ENCODE measurements at regions not wholly inside any gene's neighbourhood (a gene's known extent, or its start where the extent isn't known, plus 50 kb on each side); places are given as distances from the start of the nearest gene placed in this dataset.

DNA sequence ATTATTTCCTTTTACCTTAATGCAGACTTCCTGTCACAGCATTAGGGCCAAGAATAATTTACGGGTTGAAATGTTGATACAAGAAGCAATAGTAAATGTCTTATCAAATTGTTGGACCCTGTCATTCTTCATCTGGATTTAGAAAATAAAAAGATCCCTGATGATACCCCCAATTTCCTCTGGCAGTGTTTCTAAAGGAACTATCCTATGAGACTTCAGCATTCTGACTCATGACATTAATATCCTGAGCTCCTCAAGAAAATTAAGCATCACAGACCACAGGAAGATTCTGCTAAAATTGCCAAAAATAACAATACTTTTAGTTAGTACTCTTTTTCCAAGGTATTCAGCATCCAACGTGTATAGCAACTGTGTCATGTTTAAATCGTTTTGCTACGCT is 490.5 kb upstream of the ANKRD30A start:
- no peak for DNase-seq (ENCODE audit: low spot score)

GRCh38 chr10:36630267-36630666 is 495.1 kb upstream of the ANKRD30A start:
- no peak for DNase-seq (ENCODE audit: low spot score)

DNA sequence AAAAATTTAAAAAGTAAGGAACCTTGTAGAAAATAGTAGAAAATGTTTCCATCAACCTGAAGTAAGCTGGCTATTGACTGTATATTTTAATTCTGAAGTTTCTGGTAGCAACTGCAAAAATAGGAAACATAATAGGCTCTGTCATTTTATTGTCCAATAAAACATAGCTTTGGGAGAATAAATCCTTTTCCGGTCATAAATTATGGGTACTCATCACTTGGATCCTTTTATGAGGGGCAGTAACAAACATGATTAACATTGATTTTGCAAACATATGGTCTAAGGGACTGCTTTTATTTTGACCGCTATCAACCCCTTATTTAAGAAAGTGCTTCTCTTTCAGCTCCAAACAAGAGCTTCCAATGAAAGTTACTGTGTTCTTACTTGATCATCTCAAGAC is 495.9 kb upstream of the ANKRD30A start:
- no peak for DNase-seq (ENCODE audit: low spot score)

DNA sequence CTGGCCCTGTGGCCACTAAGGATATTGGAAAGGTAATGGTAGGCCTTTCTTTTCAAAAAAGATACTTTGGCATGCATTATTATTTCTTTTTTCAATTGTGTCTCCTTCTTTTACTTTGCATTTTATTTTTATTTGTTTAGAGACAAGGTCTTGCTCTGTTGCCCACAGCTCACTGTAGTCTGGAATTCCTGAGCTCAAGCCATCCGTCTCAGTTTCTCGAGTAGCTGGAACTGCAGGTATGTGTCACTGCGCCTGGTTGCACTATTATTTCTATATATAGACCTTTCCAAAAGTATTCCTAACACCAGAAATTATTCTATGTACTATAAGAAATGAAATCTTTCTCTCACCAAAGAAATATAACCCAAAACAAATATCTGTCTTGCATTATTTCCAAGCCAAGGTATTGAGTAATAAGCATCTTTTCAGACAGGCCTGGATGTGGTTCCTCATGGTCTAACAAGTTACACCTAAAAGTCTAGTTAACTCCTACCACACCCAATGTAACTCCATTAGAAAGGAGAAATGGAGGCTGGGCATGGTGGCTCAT is 500.8 kb upstream of the ANKRD30A start:
- no peak for DNase-seq (ENCODE audit: low spot score)

GRCh38 chr10:36621346-36621745 is 504.1 kb upstream of the ANKRD30A start:
- no peak for DNase-seq (ENCODE audit: low spot score)

GRCh38 chr10:36612436-36612835 is 513.0 kb upstream of the ANKRD30A start:
- no peak for DNase-seq (ENCODE audit: low spot score)

- no peak for DNase-seq (ENCODE audit: low spot score)
Measured at GRCh38 chr10:36608866-36609265, 516.5 kb upstream of the ANKRD30A start.

DNA sequence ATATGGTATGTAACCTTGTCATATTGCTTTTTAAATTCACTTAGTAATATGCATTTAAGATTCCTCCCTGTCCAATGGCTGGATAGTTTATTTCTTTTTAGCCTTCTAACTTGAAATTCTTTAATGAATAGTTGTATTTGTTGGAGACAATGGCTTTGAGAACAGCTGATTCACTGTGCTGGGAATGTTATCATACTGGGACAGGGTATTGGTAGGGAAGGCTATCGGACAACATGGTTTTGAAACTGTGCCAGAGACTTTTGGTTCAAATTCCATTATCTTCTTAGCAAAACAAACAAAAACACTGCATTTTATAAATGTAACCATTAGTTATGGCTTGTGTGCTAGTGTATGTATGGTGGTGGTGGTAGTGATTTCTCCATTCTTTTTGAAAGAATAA is 517.1 kb upstream of the ANKRD30A start:
- no peak for DNase-seq (ENCODE audit: low spot score)

DNA sequence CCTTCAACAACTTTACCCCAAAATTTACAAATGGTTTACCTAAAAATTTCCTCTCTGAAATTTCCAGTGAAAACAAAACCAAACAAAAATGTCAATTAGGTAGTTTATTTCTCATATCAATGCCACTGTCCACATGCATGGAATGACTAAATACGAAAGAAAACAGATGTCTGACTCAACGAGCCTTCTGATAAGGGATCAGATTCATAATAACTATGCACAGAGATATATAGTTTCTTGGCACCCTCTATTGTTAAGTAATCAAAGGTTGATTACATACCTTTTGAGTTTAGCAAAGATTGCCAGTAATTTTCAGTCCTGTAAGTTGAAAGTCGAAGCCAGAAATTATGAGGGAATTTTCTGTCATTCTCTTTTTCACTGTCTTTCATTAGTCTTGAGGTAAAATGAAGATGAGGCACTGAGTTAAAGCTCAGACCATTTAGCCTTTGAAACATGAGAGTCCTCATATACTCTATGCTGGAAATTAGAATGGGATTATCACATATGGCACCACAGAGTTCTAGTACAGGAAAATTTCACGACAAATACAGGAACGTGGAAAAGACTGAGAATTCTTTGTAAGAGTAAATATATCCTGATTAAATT is 519.1 kb upstream of the ANKRD30A start:
- DNase-seq (ENCODE audit: low spot score): no peak

GRCh38 chr10:36604316-36604715 is 521.1 kb upstream of the ANKRD30A start:
- DNase-seq (ENCODE audit: low spot score): no peak

DNA sequence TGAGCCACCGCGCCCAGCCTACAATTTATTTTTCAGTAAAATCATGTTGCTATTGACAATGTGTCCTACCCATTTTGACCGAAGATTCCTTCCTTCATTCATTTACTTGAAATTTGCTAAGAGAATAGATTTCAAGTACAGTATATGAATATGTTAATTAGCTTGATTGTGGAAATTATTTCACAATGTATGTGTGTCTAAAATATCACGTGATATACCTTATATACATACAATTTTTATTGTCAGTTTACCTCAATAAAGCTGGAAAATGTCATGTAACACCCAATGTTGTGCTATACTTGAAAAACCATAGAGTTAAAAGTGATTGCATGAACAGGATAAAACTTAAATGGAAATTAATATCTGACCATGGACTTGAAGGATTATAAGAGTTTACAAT is 521.7 kb upstream of the ANKRD30A start:
- no peak for DNase-seq (ENCODE audit: low spot score)

DNA sequence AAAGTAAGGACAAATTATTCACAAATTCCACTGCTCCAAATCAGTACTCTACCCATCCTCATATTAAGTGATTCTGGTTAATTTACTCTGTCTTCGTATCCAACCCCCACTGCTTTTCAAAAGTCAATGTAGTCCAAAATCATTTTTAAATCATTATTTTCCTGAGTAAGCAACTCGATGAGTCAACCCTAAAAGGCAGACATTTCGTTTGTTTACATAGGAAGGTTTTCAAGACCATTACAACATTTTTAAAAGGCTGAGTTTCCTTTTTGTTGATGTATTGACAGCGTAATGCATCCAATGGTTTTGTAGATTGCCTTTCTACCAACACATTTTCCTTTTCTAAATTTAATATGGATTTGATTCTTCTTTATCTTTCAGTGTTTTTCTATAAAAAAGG is 523.0 kb upstream of the ANKRD30A start:
- DNase-seq (ENCODE audit: low spot score): no peak

DNA sequence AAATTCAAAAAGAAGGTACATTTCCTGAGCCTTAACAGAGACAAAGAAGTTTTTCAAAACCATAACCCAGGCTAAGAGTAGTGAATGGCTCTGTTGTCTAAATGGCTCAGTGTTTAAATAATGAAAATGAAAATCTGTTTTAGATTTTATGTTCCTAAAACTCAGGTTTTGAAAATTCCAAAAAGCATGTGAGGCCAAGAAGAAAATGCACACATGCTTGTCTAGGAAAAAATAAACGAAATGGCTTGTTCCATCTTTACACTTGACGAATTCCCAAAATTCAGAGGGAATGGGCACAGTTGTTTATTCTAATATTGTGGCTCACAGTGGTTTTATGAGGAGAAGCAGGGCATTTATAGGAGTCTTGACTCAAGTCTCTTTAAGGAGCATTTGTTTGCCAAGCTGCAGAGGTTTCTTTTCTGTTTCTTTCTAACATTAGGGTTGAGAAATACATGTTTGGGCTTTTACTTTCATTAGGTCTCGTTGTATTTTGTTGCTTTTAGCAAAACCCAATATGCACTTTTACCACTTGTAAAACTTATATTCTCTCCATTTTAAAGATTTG is 527.6 kb upstream of the ANKRD30A start:
- no peak for DNase-seq (ENCODE audit: low spot score)

DNA sequence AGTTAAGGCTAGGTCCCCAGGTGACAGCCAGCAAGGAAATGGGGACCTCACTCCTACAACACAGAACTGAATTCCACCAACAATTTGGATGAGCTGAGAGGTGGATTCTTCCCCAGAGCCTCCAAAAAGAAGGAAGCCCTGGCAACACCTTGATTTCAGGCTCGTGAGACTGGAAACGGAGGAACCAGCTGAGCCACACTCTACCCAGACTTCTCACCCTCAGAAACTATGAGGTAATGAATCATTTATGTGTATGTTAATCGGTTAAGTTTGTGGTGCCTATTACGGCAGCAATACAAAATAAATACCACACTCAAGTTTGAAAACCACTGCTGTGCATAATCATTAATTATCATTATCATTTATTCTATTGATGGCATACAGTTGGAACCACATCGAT is 532.4 kb upstream of the ANKRD30A start:
- DNase-seq (ENCODE audit: low spot score): no peak

DNA sequence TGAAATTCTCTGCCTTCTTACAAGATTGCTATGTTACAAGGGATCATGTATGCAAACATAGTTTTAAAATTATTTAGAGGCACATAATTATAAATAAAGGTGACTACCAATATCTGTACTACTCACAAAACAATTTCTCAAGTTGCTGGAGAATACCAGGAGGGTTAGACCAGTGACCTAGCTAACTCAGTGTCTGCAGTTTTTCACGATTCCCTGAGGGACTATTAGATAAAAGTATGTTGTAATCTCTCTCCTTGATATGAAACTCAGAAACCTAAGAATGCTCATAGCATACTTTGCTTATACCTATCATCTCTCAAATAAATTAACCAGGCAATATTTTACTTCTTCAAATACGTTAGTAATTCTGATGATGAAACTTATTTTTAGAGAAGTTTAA is 534.0 kb upstream of the ANKRD30A start:
- no peak for DNase-seq (ENCODE audit: low spot score)

DNA sequence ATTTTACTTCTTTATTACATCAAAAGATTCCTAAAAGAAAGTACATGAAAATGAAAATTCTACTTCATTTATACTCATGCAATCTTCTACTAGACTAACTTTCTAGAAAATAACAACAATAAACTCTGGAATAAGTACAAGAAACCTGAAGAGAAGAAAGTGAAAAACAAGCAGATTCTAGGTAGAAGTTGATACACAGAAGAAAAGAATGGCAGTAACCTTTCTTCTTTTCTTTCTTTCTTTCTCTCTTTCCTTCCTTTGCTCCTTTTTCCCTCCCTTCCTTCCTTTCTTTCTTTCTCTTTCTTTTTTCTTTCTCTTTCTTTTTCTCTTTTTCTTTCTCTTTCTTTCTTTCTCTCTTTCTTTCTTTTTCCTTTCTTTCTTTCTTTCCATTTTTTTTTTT is 541.7 kb upstream of the ANKRD30A start:
- DNase-seq (ENCODE audit: low spot score): no peak

- no peak for DNase-seq (ENCODE audit: low spot score)
Measured at GRCh38 chr10:36581237-36581636, 544.2 kb upstream of the ANKRD30A start.

GRCh38 chr10:36578306-36578705 is 547.1 kb upstream of the ANKRD30A start:
- DNase-seq (ENCODE audit: low spot score): no peak

- no peak for DNase-seq (ENCODE audit: low spot score)
Measured at GRCh38 chr10:36577126-36577525, 548.3 kb upstream of the ANKRD30A start.

- DNase-seq (ENCODE audit: low spot score): no peak
Measured at GRCh38 chr10:36574207-36574606, 551.2 kb upstream of the ANKRD30A start.

GRCh38 chr10:36573246-36573645 is 552.2 kb upstream of the ANKRD30A start:
- DNase-seq (ENCODE audit: low spot score): no peak

DNA sequence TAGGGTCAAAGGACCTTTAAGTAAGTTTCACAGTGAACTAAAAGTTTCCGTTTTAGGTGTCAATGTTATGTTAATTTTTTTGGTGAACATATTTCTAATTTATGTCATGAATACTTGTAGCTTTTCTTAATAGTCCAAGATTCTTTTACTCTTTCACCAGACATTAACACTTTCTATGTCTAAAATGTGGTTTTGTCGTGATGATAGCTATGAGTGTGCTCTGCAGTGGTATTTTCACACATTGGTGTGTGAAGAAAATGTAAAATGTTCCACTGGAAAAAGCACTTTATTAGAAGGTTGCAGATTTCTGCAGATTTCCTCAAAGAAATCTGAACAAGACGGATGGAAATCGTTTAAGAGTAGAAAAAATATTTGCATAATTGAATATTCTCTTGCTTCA is 561.0 kb upstream of the ANKRD30A start:
- no peak for DNase-seq (ENCODE audit: low spot score)

DNA sequence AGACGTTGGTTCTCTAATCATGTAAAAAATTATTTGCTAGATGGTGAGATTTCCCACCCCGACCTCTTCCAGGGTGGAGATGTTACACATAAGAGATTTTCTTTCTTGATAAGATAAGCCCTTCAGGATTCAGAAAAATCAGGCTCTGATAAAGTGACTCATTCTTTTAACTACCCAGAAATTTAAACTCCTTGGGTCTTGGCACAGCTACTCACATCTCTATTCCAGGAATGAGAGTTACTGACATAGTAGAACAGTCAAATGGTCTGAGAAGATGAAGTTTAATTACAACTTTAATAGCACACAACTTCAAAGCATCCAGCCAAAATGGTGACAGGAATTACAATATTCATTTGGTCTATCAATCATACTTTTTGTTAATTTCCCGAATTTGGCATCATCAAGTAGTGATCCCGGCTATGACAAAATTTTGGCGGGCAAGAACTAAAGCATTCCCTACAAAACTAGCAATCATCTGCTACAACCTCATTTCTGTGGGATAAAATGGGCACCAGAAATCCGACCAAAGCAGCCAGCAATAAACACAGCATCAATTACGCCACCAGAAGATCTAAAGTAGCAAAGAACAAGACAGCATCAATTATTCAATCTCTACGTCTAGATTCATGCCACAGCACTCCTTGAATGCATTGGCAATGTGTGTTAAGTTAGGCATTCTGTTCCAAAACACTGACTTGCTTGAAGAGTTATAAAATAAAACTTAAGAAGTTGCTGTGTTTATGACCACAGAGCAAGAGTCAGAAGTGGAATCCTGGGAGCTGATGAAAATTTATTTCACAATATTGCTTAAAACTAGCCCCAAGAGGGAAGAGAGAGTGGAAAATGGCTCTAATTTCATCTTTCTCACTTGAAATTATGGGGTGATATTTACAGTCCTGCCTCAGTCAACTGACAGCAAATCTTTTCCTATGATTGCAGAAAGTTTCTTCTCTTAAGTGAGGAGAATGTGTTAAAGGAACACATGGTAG is 565.7 kb upstream of the ANKRD30A start:
- DNase-seq (ENCODE audit: low spot score): no peak

Data from hematopoietic multipotent progenitor cell treated with erythropoietin and hydrocortisone succinate and interleukin-3 and kit ligand, for 15 days (in vitro differentiated cells).